T-helper 1 cell treated with Interleukin-12 subunit alpha and Interleukin-12 subunit beta and Interleukin-4 antibody, amounts not matched to agents 30 μg/mL and 1 μg/mL, for 36 hours (primary cell): ENCODE measurements at regions not wholly inside any gene's neighbourhood (a gene's known extent, or its start where the extent isn't known, plus 50 kb on each side); places are given as distances from the start of the nearest gene placed in this dataset.
"Not testable (repeated sequence)": the region's sequence is repeated elsewhere in the genome, so short reads cannot be mapped to it uniquely, and the experiment has no call there.

Experiments
- H3K27ac Mint-ChIP-seq: one replicate; pipeline ENCODE4 v1.8.0; 2021; ENCODE audit warnings: mild to moderate bottlenecking, mixed read lengths
- H3K27me3 Mint-ChIP-seq: one replicate; pipeline ENCODE4 v1.8.0; 2021; ENCODE audit warnings: low read depth, mixed read lengths
- H3K36me3 Mint-ChIP-seq: one replicate; pipeline ENCODE4 v1.8.0; 2021; ENCODE audit warnings: low read depth, mixed read lengths
- H3K4me1 Mint-ChIP-seq: one replicate; pipeline ENCODE4 v1.8.0; 2021; ENCODE audit warnings: low read depth, mixed read lengths
- H3K4me3 Mint-ChIP-seq: one replicate; pipeline ENCODE4 v1.8.0; 2021; ENCODE audit warnings: mild to moderate bottlenecking, moderate library complexity, mixed read lengths
- H3K9me3 Mint-ChIP-seq: one replicate; pipeline ENCODE4 v1.8.0; 2021; ENCODE audit warnings: mixed read lengths

- Mint-ChIP-seq H3K4me3 (no peak overlapping the region), H3K4me1 (no peaks in the 10 kb centered on the region), H3K27me3 (peaks cover 8% of the 10 kb centered on the region), H3K9me3 (peaks cover 13% of the 10 kb centered on the region), H3K27ac (no peak overlapping the region), H3K36me3 (no peaks in the 10 kb centered on the region)
Measured at GRCh38 chr5:67577424-67577823, 380.8 kb upstream of the CD180 start.

GRCh38 chr5:67576112-67576511 is 379.5 kb upstream of the CD180 start:
- Mint-ChIP-seq H3K9me3 (peaks cover 18% of the 10 kb centered on the region), H3K4me1 (no peaks in the 10 kb centered on the region), H3K4me3 (no peak overlapping the region), H3K36me3 (no peaks in the 10 kb centered on the region), H3K27ac (no peak overlapping the region), H3K27me3 (peaks cover 8% of the 10 kb centered on the region)

GRCh38 chr5:67575087-67575486 is 378.5 kb upstream of the CD180 start:
- Mint-ChIP-seq H3K27me3 (peaks cover 8% of the 10 kb centered on the region), H3K9me3 (peaks cover 18% of the 10 kb centered on the region), H3K4me1 (no peaks in the 10 kb centered on the region), H3K27ac (no peak overlapping the region), H3K4me3 (no peak overlapping the region), H3K36me3 (no peaks in the 10 kb centered on the region)

- Mint-ChIP-seq H3K27ac (no peak overlapping the region), H3K36me3 (no peaks in the 10 kb centered on the region), H3K9me3 (peaks cover 12% of the 10 kb centered on the region), H3K4me3 (no peak overlapping the region), H3K27me3 (no peaks in the 10 kb centered on the region), H3K4me1 (peaks cover 2% of the 10 kb centered on the region)
Measured at GRCh38 chr5:67561151-67561932, 364.7 kb upstream of the CD180 start.

GRCh38 chr5:67552773-67553172 is 356.2 kb upstream of the CD180 start:
- H3K4me1 Mint-ChIP-seq, result peaks cover 4% of the 10 kb centered on the region

GRCh38 chr5:67549947-67550346 is 353.3 kb upstream of the CD180 start:
- Mint-ChIP-seq H3K4me1 (peaks cover 4% of the 10 kb centered on the region), H3K36me3 (no peaks in the 10 kb centered on the region), H3K27me3 (no peaks in the 10 kb centered on the region), H3K4me3 (no peak overlapping the region), H3K27ac (no peak overlapping the region), H3K9me3 (no peaks in the 10 kb centered on the region)

More at GRCh38 chr5:67552773-67553172, 356.2 kb upstream of the CD180 start:
- H3K27me3 Mint-ChIP-seq, result no peaks in the 10 kb centered on the region
- no peak overlapping the region for H3K4me3 Mint-ChIP-seq
- no peaks in the 10 kb centered on the region for H3K36me3 Mint-ChIP-seq
- H3K9me3 Mint-ChIP-seq, result peaks cover 4% of the 10 kb centered on the region
- H3K27ac Mint-ChIP-seq, result no peak overlapping the region

- Mint-ChIP-seq H3K9me3 (no peaks in the 10 kb centered on the region), H3K27me3 (no peaks in the 10 kb centered on the region), H3K27ac (no peak overlapping the region), H3K4me1 (peaks cover 4% of the 10 kb centered on the region), H3K36me3 (no peaks in the 10 kb centered on the region), H3K4me3 (no peak overlapping the region)
Measured at GRCh38 chr5:67549296-67549618, 352.7 kb upstream of the CD180 start.

GRCh38 chr5:67548520-67549295 is 352.1 kb upstream of the CD180 start:
- H3K27ac Mint-ChIP-seq, result no peak overlapping the region

GRCh38 chr5:67547682-67548081 is 351.1 kb upstream of the CD180 start:
- Mint-ChIP-seq H3K9me3 (no peaks in the 10 kb centered on the region), H3K4me3 (no peak overlapping the region), H3K4me1 (peaks cover 4% of the 10 kb centered on the region), H3K27ac (no peak overlapping the region), H3K27me3 (no peaks in the 10 kb centered on the region), H3K36me3 (no peaks in the 10 kb centered on the region)

More at GRCh38 chr5:67548520-67549295, 352.1 kb upstream of the CD180 start:
- Mint-ChIP-seq H3K36me3 (no peaks in the 10 kb centered on the region), H3K27me3 (no peaks in the 10 kb centered on the region), H3K9me3 (no peaks in the 10 kb centered on the region), H3K4me1 (peaks cover 4% of the 10 kb centered on the region), H3K4me3 (no peak overlapping the region)

- not testable (repeated sequence) for H3K36me3 Mint-ChIP-seq, H3K4me3 Mint-ChIP-seq, H3K4me1 Mint-ChIP-seq, H3K9me3 Mint-ChIP-seq, H3K27me3 Mint-ChIP-seq, H3K27ac Mint-ChIP-seq
Measured at GRCh38 chr5:67544942-67545341, 348.3 kb upstream of the CD180 start.

- Mint-ChIP-seq H3K27me3 (no peaks in the 10 kb centered on the region), H3K9me3 (no peaks in the 10 kb centered on the region), H3K27ac (no peak overlapping the region), H3K36me3 (no peaks in the 10 kb centered on the region), H3K4me3 (no peak overlapping the region), H3K4me1 (peaks cover 4% of the 10 kb centered on the region)
Measured at GRCh38 chr5:67543720-67544270, 347.2 kb upstream of the CD180 start.

- no peaks in the 10 kb centered on the region for H3K27me3 Mint-ChIP-seq
- H3K4me1 Mint-ChIP-seq, result no peaks in the 10 kb centered on the region
- no peaks in the 10 kb centered on the region for H3K9me3 Mint-ChIP-seq
- H3K27ac Mint-ChIP-seq, result no peak overlapping the region
- no peaks in the 10 kb centered on the region for H3K36me3 Mint-ChIP-seq
- H3K4me3 Mint-ChIP-seq, result no peak overlapping the region
Measured at GRCh38 chr5:67542479-67542878, 345.9 kb upstream of the CD180 start.

GRCh38 chr5:67541875-67542274 is 345.3 kb upstream of the CD180 start:
- H3K36me3 Mint-ChIP-seq, result no peaks in the 10 kb centered on the region
- H3K4me3 Mint-ChIP-seq, result no peak overlapping the region
- no peaks in the 10 kb centered on the region for H3K4me1 Mint-ChIP-seq
- H3K27ac Mint-ChIP-seq, result no peak overlapping the region
- no peaks in the 10 kb centered on the region for H3K9me3 Mint-ChIP-seq
- no peaks in the 10 kb centered on the region for H3K27me3 Mint-ChIP-seq

GRCh38 chr5:67538855-67539506 is 342.4 kb upstream of the CD180 start:
- H3K4me3 Mint-ChIP-seq, result no peak overlapping the region
- H3K27ac Mint-ChIP-seq, result no peak overlapping the region
- H3K4me1 Mint-ChIP-seq, result no peaks in the 10 kb centered on the region
- no peaks in the 10 kb centered on the region for H3K9me3 Mint-ChIP-seq
- H3K27me3 Mint-ChIP-seq, result no peaks in the 10 kb centered on the region
- H3K36me3 Mint-ChIP-seq, result no peaks in the 10 kb centered on the region
